Left renal pelvis (tissue), 4 donors: ENCODE measurements at regions not wholly inside any gene's neighbourhood (a gene's known extent, or its start where the extent isn't known, plus 50 kb on each side); places are given as distances from the start of the nearest gene placed in this dataset.
"Not testable (repeated sequence)": the region's sequence is repeated elsewhere in the genome, so short reads cannot be mapped to it uniquely, and the experiment has no call there.

ENCODE experiments used
- DNase-seq, 4 donors: peaks; one replicate each; pipeline ENCODE4 v3.0.0-alpha.2; 2013; ENCODE audit warnings: low read depth in 4 of 4, low spot score in 3 of 4

DNA sequence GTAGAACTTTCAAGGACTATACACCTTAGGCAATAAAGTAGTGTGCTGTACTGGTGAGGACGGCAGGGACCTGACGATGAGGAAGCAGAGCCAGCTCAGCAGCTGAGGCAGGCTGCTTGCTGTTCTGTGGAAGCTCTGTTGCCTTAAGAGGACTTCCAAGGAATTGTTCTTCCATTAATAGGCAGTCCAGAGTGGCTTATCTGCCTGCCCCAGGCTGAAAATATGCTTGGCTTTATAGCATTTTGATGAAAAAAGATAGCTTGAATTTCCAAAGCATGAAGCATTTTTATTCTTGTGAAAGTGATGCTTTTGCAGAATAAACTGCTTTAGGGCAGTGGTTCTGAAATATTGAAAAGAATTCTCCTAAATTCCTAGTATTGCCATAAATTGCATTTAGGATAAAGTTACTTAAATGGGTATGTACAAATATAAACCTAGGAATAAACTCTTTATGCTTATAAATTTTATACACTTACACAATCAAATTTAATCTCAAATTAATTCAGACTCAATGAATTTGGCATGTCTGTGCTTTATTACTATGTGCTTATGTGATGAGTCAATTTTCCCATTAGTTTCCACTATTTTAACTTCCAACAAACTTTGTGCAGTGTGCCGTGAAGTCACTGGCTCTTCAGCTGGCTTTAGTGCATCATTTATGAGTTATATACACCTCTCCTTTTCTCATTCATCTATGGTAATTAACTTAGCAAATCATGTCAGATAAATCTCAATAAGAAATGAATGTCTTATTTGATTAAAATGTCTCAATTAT lies 231.0 kb upstream of the RASGRP1 start:
- DNase-seq, result no peak

- no peak for DNase-seq
Observed at GRCh38 chr15:38796589-38796988, 232.0 kb upstream of the RASGRP1 start.

- not testable (repeated sequence) for DNase-seq
Observed at GRCh38 chr15:38797506-38797905, 232.9 kb upstream of the RASGRP1 start.

DNA sequence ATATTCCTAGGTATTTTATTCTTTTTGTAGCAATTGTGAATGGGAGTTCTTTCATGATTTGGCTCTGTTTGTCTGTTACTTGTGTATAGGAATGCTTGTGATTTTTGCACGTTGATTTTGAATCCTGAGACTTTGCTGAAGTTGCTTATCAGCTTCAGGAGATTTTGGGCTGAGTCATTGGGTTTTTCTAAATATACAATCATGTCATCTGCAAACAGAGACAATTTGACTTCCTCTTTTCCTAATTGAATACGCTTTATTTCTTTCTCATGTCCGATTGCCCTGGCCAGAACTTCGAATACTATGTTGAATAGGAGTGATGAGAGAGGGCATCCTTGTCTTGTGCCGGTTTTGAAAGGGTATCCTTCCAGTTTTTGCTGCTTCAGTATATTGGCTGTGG lies 234.6 kb upstream of the RASGRP1 start:
- DNase-seq, result not testable (repeated sequence)

DNA sequence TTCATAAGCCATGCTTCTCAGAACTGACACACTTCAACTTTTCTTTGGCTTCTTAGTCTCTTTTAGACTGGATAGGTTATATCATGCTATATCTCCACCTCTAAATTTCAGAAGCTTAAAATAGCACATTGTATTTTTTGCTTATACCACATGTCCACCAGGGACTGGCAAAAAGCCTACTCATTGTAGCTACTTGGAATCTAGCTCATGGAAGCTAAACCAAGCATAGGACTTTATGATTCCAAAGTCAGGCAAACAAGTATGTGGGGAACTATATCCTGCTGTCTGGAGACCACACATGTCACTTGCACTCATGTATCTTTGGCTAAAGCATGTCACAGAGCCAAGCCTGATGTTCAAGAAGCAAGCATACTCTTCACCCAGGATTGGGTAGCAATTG lies 245.0 kb upstream of the RASGRP1 start:
- no peak for DNase-seq

DNA sequence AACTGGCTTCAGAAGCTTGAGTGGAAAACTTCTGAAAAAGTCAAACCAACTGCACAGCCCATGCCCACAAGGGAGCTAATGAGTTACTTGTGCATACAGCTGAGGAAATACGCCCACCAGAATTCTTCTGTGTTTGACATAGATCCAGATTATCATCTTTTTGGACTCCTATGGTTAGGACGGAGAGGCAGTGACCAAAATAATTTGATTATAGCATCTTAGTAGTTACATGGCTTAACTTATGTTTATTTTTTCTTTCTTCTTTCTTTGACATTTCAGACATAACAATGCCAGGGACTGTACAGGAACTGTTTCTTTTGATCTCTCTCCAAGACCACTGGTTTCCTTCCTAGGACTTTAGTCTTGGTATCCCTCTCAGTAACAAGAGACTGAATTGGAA lies 246.1 kb upstream of the RASGRP1 start:
- DNase-seq, result no peak

DNA sequence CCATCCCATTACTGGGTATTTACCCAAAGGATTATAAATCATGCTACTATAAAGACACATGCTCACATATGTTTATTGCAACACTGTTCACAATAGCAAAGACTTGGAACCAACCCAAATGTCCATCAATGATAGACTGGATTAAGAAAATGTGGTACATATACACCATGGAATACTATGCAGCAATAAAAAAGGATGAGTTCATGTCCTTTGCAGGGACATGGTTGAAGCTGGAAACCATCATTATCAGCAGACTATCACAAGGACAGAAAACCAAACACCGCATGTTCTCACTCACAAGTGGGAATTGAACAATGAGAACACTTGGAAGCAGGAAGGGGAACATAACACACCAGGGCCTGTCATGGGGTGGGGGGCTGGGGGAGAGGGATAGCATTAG lies 249.6 kb upstream of the RASGRP1 start:
- not testable (repeated sequence) for DNase-seq

DNA sequence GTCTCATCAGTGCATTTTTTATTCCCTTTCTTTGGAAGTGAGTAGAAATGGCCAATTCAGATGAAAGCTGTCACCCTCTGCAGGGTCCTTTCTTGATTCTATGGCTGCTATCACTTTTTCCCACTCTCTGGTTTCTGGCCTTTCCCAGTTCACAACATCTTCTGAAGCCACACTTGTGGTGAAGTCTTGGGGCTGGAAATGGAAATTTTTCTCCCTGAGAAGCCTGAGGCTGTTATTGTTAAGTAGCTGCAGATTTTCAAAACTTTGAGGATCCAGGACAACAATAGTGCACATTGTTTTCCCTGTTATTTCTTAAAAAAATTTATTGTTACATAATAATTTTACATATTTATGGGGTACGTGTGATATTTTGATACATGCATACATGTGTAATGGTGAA lies 250.3 kb upstream of the RASGRP1 start:
- DNase-seq, result no peak

DNA sequence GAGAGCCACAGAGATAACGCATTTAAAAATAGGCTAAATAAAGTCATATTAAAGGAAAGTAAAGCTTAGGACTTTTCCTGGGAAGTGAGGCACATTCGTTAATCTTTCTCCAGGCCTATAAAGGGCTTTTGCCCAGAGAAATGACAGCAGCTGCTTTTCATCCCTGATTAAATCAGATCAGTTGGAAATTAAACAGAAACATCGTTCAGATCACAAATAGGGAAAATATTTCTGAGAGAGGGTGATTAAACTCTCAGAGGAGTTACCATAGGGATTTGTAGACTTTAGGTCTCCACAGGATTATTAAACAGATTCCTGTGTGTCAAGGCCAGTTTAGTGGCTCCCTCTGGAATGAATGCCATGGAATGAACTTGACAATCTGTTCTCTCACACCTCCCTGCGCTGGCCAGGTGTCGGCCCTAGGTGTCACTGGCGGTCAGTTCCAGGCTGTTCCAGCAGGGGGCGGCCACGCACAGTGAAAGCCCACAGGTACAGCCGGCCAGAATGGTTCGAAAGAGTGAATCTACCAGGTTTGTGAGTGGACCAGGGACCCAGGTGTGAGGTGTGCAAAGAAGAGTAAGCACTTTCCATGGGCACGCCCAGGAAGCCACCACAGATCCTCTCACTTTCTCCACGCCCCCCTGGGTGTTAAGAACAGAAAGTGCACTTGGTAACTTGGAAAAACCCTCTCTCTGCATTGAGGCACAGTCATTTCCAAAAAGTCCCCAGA lies 253.0 kb upstream of the RASGRP1 start:
- peak; percentile 50 to 67 (median 62) for DNase-seq

DNA sequence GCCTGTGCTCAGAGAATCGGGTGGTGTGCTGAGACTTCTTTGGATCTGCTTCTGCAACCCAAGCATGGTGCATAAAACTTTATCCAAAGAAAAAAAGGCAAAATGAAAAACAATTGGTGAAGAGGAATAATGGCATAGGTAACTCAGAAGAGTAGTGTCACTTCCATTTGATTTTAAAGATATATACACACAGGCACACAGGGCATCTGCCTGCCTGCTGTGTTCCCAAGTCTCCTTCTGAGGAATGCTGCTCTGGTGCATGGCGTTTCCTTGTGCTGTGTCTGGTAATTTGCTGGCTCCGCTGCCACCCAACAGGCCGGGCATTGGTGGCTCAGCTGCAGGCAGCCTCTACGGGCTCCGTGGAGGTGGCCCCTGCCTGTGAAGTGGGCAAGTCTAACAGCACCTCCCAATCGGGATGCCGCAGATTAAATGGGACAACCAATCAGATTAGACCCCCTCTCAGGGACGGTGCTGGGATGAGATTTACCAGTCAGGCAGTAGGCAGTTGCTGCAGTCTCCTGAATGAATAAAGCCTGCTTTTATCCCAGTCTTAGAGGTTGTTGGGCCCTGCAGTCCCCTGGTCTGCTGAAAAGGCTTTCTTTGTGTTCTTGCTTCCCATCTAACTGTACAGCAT lies 253.7 kb upstream of the RASGRP1 start:
- DNase-seq, result no peak

DNA sequence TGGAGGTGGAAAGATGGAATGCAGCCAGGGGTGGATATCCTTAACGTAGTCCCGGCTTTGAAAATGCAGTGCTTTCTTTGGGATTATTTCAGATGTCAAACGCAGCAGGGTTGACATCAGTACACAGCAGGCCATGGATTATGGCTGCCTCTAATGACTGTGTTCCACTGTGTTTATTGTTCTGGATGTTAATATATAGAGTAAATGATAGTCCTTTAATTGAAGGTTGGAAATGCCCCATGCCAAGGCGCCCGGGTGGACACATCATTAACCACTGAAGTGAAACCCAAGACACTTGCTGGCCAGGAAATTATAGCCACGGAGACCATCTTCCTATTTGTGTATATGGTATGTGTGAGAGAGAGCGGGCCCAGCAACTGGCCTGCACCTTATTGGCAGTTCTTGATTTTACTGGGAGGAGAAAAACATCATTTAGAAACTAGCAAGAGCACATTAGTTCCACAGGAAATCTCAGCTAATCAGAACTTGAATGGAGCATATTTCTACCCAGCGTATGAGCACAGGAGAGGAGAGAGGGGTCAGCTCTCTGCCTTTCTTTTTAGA lies 254.9 kb upstream of the RASGRP1 start:
- no peak for DNase-seq

- no peak for DNase-seq
Observed at GRCh38 chr15:38823263-38823662, 258.6 kb upstream of the RASGRP1 start.

GRCh38 chr15:38824719-38825118 lies 260.1 kb upstream of the RASGRP1 start:
- DNase-seq, result no peak

DNA sequence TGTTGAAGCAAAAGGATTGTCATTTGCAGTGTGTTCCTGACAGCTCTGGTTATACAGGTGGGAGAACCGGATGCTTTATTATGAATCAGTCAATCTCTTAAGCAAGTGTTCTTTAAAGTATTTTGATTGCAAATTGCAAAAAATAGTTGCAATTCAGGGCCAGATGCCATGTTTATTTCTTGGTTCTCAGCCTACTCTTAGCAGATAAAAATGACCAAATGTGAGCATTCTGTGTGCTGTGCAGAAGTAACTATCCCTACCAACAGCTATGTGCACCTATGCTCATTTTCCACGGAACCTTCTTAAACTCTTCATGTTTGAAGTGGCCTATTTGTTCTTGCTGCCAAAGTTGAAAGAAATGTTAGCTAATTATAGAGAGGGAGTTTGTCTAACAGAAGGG lies 262.3 kb upstream of the RASGRP1 start:
- no peak for DNase-seq

GRCh38 chr15:38828031-38828532 lies 263.5 kb upstream of the RASGRP1 start:
- no peak for DNase-seq

DNA sequence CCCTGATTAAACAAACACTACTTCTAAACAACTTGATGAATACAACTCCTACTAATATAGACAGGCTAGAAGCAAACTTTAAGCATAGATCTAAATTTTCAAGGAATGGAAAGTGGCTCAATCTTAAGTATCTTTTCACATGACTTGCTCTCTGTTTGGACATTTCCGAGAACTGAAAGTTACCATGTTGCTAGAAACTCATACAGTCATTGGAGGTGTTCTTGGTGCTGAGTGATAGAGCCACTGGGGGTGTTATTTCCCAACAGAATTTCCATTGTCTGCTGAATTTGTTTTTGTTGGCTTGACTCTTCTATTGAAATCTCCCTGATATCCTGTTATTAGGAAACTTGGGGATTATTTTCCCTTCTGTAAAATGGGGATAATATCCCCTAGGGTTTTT lies 264.5 kb upstream of the RASGRP1 start:
- DNase-seq, result no peak

DNA sequence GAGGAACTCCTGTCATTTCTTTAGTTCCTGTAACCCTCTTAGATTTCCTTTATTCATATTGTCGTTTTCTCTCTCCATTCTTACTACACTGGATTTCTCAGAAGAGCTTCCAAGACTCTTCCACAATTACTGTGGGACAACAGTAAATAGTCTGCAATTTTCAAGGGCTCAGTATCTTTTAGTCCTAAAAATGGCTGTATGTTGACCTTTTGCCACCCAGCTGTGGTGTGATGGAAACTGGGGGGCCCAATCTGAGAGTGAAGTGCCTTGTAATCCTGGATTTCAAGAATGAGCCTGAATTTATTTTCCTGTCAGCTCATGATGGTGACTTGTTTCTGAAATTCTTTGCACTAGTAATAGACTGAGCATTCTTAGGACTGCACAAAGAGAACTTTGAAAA lies 277.6 kb upstream of the RASGRP1 start:
- no peak for DNase-seq

- no peak for DNase-seq
Observed at GRCh38 chr15:38843051-38843501, 278.5 kb upstream of the RASGRP1 start.

DNA sequence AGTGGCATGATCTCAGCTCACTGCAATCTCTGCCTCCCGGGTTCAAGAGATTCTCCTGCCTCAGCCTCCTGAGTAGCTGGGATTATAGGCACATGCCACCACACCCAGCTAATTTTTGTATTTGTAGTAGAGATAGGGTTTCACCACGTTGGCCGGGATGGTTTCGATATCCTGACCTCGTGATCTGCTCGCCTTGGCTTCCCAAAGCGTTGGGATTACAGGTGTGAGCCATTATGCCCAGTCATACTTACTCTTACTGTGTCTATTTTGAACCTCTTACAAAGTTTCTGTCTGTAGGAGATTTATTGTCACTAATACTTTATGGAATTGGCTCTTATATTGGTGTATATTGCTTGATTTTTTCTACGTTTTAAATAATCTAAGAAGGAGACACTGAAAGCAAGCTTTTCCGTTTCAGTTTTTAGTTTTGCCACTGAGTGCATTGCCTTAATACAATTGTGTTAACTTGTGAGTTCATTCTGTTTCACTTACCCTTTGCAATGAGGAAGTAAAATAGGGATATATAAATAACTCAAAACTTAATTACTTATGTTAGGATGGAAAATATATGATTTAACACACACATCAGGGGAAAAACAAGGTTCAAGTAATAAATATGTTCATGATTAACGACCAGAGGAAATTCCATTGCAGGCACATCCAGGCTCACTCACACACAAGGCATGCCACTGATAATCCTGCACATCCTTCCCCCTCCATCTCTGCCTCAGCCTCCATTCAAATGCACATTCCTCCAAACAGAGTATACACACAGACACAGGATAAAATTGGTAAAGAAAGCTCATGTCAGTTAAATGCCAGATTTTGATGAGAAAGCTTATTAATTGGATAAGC lies 279.3 kb upstream of the RASGRP1 start:
- peak in 1 of 4 donors; percentile 24 for DNase-seq

DNA sequence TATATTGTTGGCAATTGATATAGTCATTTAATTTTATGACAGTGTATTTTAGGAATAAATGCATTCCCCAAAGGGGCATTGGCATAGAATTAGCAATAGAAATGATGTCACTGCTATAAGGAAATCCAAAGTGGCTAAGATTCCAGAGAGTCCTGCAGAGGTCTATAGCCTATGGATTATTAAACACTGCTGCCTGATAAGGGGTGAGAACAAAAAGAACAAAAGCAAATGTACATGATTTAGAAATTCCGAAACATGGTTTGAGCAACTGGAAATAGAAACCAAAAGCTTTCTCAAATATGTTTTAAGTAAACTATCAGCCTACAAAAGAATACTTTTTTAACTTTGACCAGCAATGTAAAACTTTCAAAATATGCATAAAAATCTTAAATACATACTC lies 280.1 kb upstream of the RASGRP1 start:
- DNase-seq, result no peak
